PC-3 (cell line): ENCODE measurements at regions not wholly inside any gene's neighbourhood (a gene's known extent, or its start where the extent isn't known, plus 50 kb on each side); places are given as distances from the start of the nearest gene placed in this dataset.

Experiments used
- ATAC-seq: fragments of 200-7000 bp; cut with Tn5 transposase; 2 replicates; pipeline ENCODE4 v1.9.1; 2020; ENCODE audit warnings: mild to moderate bottlenecking, moderate library complexity
- BruUV-seq: library from RNA; stranded (reverse); fragments of 400-500 nt; replicated peaks from 2 replicates; lab custom pipeline; 2021; lab: Mats Ljungman, UMichigan
- CTCF ChIA-PET: fragments of 300-600 bp; sonication (Branson Sonifier 250); formaldehyde crosslinking; loops from one replicate; lab custom pipeline; 2022; ENCODE audit warnings: antibody characterized with exemption; lab: Charles Lee
- POLR2A ChIA-PET: fragments of 300-600 bp; sonication (Branson Sonifier 250); formaldehyde crosslinking; loops from one replicate; lab custom pipeline; 2022; ENCODE audit warnings: antibody characterized with exemption; ENCODE audit not compliant: unreplicated experiment; lab: Charles Lee
- DNase-seq: peaks from one replicate; pipeline ENCODE4 v3.0.0-alpha.2; 2015
- H2AFZ ChIP-seq: fragments of 300-600 bp; sonication (generic); 2 replicates; pipeline ENCODE4 v1.6.0; 2016; ENCODE audit warnings: antibody characterized with exemption, low read length
- H3F3A ChIP-seq: fragments of 300-600 bp; sonication (generic); one replicate; pipeline ENCODE4 v1.6.0; 2017; ENCODE audit warnings: antibody characterized with exemption, low read length, control low read depth, mild to moderate bottlenecking; ENCODE audit not compliant: unreplicated experiment
- H3K27ac ChIP-seq: fragments of 300-600 bp; sonication (generic); 2 replicates; pipeline ENCODE4 v1.5.1; 2016; ENCODE audit warnings: mild to moderate bottlenecking, low read length
- H3K27me3 ChIP-seq: fragments of 300-600 bp; sonication (generic); 2 replicates; pipeline ENCODE4 v1.6.1; 2016; ENCODE audit warnings: low read length, mixed read lengths
- H3K36me3 ChIP-seq: fragments of 300-600 bp; sonication (generic); 2 replicates; pipeline ENCODE4 v1.6.1; 2016; ENCODE audit warnings: low read depth, mixed run types, low read length, mixed read lengths
- H3K4me1 ChIP-seq: fragments of 300-600 bp; sonication (generic); 2 replicates; pipeline ENCODE4 v1.5.1; 2016; ENCODE audit warnings: low read length; ENCODE audit not compliant: insufficient read depth
- H3K4me2 ChIP-seq: fragments of 300-600 bp; sonication (generic); 2 replicates; pipeline ENCODE4 v1.6.0; 2016; ENCODE audit warnings: low read length
- H3K4me3 ChIP-seq: fragments of 300-600 bp; sonication (generic); 2 replicates; pipeline ENCODE4 v1.5.1; 2016; ENCODE audit warnings: mild to moderate bottlenecking, low read length, mixed read lengths
- H3K79me2 ChIP-seq: fragments of 300-600 bp; sonication (generic); 2 replicates; pipeline ENCODE4 v1.6.1; 2017; ENCODE audit warnings: low read length, mixed read lengths
- H3K9ac ChIP-seq: fragments of 300-600 bp; sonication (generic); 2 replicates; pipeline ENCODE4 v1.6.0; 2016; ENCODE audit warnings: mild to moderate bottlenecking, low read length
- H3K9me2 ChIP-seq: fragments of 300-600 bp; sonication (generic); replicated peaks from 2 replicates; pipeline ENCODE4 v1.6.1; 2016; ENCODE audit warnings: mixed run types, low read length, mixed read lengths
- H3K9me3 ChIP-seq: fragments of 300-600 bp; sonication (generic); 2 replicates; pipeline ENCODE4 v1.6.1; 2016; ENCODE audit warnings: low read length, mixed read lengths
- H4K20me1 ChIP-seq: fragments of 300-600 bp; sonication (generic); 2 replicates; pipeline ENCODE4 v1.6.1; 2016; ENCODE audit warnings: low read length, mixed read lengths
- EZH2 ChIP-seq: fragments of 300-600 bp; sonication (generic); IDR thresholded peaks from one replicate; pipeline ENCODE4 v1.6.1; 2017; ENCODE audit warnings: antibody characterized with exemption, mild to moderate bottlenecking, low read length; ENCODE audit not compliant: unreplicated experiment
- EZH2phosphoT487 ChIP-seq: fragments of 300-600 bp; sonication (generic); IDR thresholded peaks from 2 replicates; pipeline ENCODE4 v1.6.1; 2018; ENCODE audit warnings: mild to moderate bottlenecking, antibody characterized with exemption, low read length, borderline replicate concordance
- intact Hi-C: fragments of 100-400 bp; cut with micrococcal nuclease; formaldehyde crosslinking; loops from 2 replicates; pipeline ENCODE4 v1.9.0; 2023
- TF ChIP-seq, protein P1 (sequence below): fragments of 300-600 bp; sonication (generic); conservative IDR thresholded peaks from 2 replicates; pipeline ENCODE4 v1.5.1; 2017; ENCODE audit warnings: antibody characterized with exemption, low read depth, mild to moderate bottlenecking, low read length

DNA sequence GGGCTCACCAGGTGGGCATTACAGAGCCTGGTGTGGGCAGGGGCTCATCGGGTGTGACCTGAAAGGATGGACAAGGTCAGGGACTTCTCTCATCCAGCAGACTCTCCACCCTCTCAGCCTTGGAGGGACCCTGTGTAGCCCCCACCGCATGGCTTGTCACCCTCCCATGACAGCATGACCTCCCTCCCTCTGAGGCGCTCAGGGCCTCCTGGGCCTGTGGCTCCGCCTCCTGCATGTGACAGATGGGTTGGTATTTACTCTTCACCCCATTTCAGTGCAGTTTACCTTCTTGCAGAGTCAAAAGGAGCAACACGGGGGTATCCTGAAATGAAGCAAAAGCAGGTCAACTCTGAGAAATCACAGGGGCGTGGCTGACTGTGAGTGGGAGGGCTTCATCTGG lies 298.6 kb upstream of the AJAP1 start:
- H3K9me2 ChIP-seq: no peaks in the 10 kb centered on the region
- peaks cover 38% of the 10 kb centered on the region for H3K27me3 ChIP-seq
- ChIA-PET CTCF (no interaction called here), POLR2A (no interaction called here)
- no peak overlapping the region for H3K27ac ChIP-seq
- no peak overlapping the region for H2AFZ ChIP-seq
- no peak overlapping the region for H3K4me3 ChIP-seq
- BruUV-seq: no TSS peak
- intact Hi-C loops: no loop called here
- no peaks in the 10 kb centered on the region for H3K79me2 ChIP-seq
- H3K4me2 ChIP-seq: no peak overlapping the region
- H3K9ac ChIP-seq: no peak overlapping the region
- H3F3A ChIP-seq: no peaks in the 10 kb centered on the region
- ATAC-seq (no peak), DNase-seq (no peak)
- TF ChIP-seq EZH2: no peak
- TF ChIP-seq, protein P1, sequence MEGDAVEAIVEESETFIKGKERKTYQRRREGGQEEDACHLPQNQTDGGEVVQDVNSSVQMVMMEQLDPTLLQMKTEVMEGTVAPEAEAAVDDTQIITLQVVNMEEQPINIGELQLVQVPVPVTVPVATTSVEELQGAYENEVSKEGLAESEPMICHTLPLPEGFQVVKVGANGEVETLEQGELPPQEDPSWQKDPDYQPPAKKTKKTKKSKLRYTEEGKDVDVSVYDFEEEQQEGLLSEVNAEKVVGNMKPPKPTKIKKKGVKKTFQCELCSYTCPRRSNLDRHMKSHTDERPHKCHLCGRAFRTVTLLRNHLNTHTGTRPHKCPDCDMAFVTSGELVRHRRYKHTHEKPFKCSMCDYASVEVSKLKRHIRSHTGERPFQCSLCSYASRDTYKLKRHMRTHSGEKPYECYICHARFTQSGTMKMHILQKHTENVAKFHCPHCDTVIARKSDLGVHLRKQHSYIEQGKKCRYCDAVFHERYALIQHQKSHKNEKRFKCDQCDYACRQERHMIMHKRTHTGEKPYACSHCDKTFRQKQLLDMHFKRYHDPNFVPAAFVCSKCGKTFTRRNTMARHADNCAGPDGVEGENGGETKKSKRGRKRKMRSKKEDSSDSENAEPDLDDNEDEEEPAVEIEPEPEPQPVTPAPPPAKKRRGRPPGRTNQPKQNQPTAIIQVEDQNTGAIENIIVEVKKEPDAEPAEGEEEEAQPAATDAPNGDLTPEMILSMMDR: no peak
- no peak for TF ChIP-seq EZH2phosphoT487
- no peaks in the 10 kb centered on the region for H3K4me1 ChIP-seq
- H3K9me3 ChIP-seq: peaks cover 3% of the 10 kb centered on the region; the same call in 1 of the 2 replicates
- no peaks in the 10 kb centered on the region for H4K20me1 ChIP-seq
- H3K36me3 ChIP-seq: no peaks in the 10 kb centered on the region

DNA sequence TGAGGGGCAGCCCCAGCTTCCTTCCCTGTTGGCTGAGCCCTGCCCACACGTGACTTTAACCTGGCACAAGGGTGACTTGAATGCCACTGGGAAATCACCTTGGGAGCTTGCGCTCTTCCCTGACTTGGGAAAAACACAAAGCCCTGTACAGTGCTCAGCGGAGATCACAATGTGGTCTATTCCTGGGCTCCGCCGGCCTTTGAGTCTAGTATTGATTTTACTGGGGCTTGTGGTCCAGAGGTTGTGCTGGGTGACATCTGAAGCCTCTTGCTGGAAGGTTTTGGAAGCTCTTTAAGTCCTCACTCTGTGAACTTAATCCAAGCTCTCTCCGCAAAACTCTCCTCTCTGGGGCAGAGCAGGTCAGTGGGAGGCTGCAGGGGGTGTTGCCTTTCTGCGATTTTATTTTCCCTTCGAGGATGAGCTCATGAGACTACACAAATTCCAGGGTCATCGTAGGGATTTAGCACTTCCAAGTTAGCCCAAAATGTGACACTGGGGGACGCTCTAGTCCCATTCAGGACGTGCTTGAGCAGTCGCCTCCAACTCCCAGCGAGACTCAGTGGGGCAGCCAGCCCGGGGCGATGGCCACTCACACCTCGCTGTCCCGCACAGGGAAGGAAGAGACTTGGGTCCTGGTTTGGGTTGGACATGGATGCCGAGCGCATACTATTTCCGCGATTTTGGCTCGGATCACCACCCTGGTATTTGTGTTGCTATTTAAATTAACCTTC lies 291.9 kb upstream of the AJAP1 start:
- no peak overlapping the region for H3K4me3 ChIP-seq
- no peak overlapping the region for H3K27ac ChIP-seq
- intact Hi-C loops: no loop called here
- peaks cover 10% of the 10 kb centered on the region; the same call in 1 of the 2 replicates for H3K9me3 ChIP-seq
- no peak for TF ChIP-seq EZH2
- TF ChIP-seq, protein P1: no peak
- TF ChIP-seq EZH2phosphoT487: no peak
- no TSS peak for BruUV-seq
- no peak overlapping the region for H3K4me2 ChIP-seq
- H3K36me3 ChIP-seq: no peaks in the 10 kb centered on the region
- H3K9ac ChIP-seq: no peak overlapping the region
- no peak for DNase-seq
- no peaks in the 10 kb centered on the region for H3K9me2 ChIP-seq
- H4K20me1 ChIP-seq: no peaks in the 10 kb centered on the region
- H3K79me2 ChIP-seq: no peaks in the 10 kb centered on the region
- H3K27me3 ChIP-seq: peaks cover 22% of the 10 kb centered on the region
- no peaks in the 10 kb centered on the region for H3F3A ChIP-seq
- H3K4me1 ChIP-seq: no peaks in the 10 kb centered on the region
- no peak overlapping the region for H2AFZ ChIP-seq
- ATAC-seq: no peak
- ChIA-PET POLR2A (no interaction called here), CTCF (no interaction called here)

DNA sequence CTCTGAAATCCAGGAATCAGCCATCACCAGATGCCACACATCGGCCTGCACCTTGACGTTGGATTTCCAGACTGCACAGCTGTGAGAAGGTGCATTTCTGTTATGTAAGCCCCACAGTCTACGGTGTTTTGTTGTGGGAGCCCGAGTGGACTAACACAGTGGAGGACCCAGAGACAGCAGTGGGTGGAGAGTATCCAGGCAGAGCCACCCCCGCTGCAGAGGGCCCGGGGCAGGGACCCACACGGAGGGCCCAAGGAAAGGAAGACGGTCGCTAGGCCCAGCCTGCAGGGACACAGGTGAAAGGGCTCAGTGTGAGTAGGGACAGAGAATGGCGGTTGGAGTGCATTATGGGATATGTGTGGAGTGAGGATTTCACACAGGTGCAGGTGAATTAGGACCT lies 288.3 kb upstream of the AJAP1 start:
- H2AFZ ChIP-seq: no peak overlapping the region
- DNase-seq (no peak), ATAC-seq (no peak)
- no peak overlapping the region for H3K4me3 ChIP-seq
- no peaks in the 10 kb centered on the region for H3K4me1 ChIP-seq
- TF ChIP-seq EZH2phosphoT487: no peak
- TF ChIP-seq, protein P1: no peak
- no peak for TF ChIP-seq EZH2
- no peaks in the 10 kb centered on the region for H3K9me2 ChIP-seq
- H3K27ac ChIP-seq: no peak overlapping the region
- no peak overlapping the region for H3K4me2 ChIP-seq
- intact Hi-C loops: no loop called here
- no peaks in the 10 kb centered on the region for H3F3A ChIP-seq
- H3K27me3 ChIP-seq: no peaks in the 10 kb centered on the region; the same call in 1 of the 2 replicates
- BruUV-seq: no TSS peak
- no peak overlapping the region for H3K9ac ChIP-seq
- peaks cover 12% of the 10 kb centered on the region; the same call in 1 of the 2 replicates for H3K9me3 ChIP-seq
- no peaks in the 10 kb centered on the region for H3K79me2 ChIP-seq
- ChIA-PET CTCF (no interaction called here), POLR2A (no interaction called here)
- no peaks in the 10 kb centered on the region for H3K36me3 ChIP-seq
- H4K20me1 ChIP-seq: no peaks in the 10 kb centered on the region
